Esophagus muscularis mucosa (tissue), 4 donors: ENCODE measurements at regions not wholly inside any gene's neighbourhood (a gene's known extent, or its start where the extent isn't known, plus 50 kb on each side); places are given as distances from the start of the nearest gene placed in this dataset.

Source experiments
- CTCF ChIP-seq, 3 experiments: fragments of 200-600 bp in 2 of 3; fragments of 450-650 bp in 1 of 3; sonication (generic) in 2 of 3; IDR thresholded peaks; one replicate each; pipeline ENCODE4 v1.5.1; 2017 to 2019; ENCODE audit warnings: antibody characterized with exemption in 3 of 3, mild to moderate bottlenecking in 2 of 3, moderate library complexity in 1 of 3
- EP300 ChIP-seq: sonication (generic); formaldehyde crosslinking; IDR thresholded peaks from one replicate; pipeline ENCODE4 v1.6.1; 2017; ENCODE audit warnings: antibody characterized with exemption
- POLR2A ChIP-seq: fragments of 450-650 bp; IDR thresholded peaks from one replicate; pipeline ENCODE4 v1.6.1; 2017; ENCODE audit warnings: antibody characterized with exemption, moderate library complexity, mild to moderate bottlenecking, low read depth

DNA sequence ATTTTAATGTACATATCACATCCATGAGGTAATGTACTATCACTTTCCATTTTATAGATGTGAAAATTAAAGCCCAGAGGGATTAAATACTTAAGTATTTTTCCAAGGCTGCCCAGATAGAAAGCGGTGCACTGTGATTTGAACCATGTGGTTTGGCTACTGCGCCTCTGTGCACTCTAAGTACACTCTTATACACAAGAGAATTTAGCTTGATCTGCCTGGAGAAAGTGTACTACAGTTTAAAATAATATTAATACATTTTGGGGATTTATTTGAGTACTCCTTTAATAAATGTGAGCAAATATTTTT lies 360.4 kb upstream of the ACTBL2 start:
- no peak for TF ChIP-seq EP300
- TF ChIP-seq CTCF (IDR thresholded peaks at IDR 0.05), result no peak
- no peak for TF ChIP-seq POLR2A
